ENCODE measurements at regions not wholly inside any gene's neighbourhood (a gene's known extent, or its start where the extent isn't known, plus 50 kb on each side); places are given as distances from the start of the nearest gene placed in this dataset.

- Mint-ChIP-seq H3K9me3 (peaks cover 0 to 18% (median 5%) of the 10 kb centered on the region in 9 donors), H3K27me3 (no peaks in the 10 kb centered on the region), H3K4me3 (no peak overlapping the region), H3K4me1 (no peaks in the 10 kb centered on the region), H3K36me3 (no peaks in the 10 kb centered on the region), H3K27ac (no peak overlapping the region)
- POLR2A ChIA-PET: no interaction called here
- ATAC-seq: no peak
- no peak for DNase-seq
Observed at GRCh38 chr2:122864728-122865127, 1109.3 kb downstream of the TSN start.

DNA sequence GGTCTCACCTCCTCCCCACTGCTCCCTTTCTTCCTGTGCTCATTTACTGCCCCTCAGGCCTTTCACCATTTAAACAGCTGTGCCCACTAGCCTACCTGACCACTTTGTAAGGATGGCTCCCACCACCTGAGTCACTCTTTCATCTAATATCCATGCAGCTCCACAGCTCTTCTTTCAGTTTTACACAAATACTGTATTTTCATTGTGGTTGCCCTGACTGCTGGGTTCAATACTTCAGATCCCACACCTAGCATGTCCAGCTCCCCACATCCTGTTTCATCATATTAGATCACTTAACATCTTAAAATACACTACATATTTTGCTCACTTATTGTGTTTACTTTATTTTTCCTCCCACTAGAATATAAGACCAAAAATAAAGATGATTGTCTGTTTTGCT, 1110.6 kb downstream of the TSN start:
- Mint-ChIP-seq H3K27ac (no peak overlapping the region), H3K27me3 (no peaks in the 10 kb centered on the region), H3K36me3 (no peaks in the 10 kb centered on the region), H3K4me1 (no peaks in the 10 kb centered on the region), H3K4me3 (no peak overlapping the region), H3K9me3 (peaks cover 0 to 24% (median 5%) of the 10 kb centered on the region in 9 donors)
- DNase-seq (no peak), ATAC-seq (no peak)
- POLR2A ChIA-PET: no interaction called here

DNA sequence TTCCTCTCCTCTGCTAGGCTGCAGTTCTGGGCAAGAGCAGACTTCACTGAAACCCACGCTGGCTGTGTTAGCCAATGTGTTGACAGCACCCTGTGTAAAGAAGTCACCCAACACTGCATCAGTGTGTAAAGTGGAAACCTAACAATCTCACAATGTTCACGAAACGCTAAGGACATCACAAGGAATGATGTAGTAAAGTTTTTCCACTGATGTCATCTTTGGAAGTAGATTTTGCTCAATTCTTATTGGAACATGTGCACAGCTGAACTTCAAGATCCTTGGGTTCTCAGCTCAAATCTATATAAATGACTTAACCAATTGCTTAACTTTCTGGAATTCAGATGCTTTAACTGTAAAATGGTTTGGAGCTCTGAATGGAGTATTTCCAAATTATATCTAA, 1112.5 kb downstream of the TSN start:
- H3K27me3 Mint-ChIP-seq: no peaks in the 10 kb centered on the region
- POLR2A ChIA-PET: no interaction called here
- H3K36me3 Mint-ChIP-seq: no peaks in the 10 kb centered on the region
- peaks cover 0 to 21% (median 5%) of the 10 kb centered on the region in 9 donors for H3K9me3 Mint-ChIP-seq
- no peak overlapping the region for H3K27ac Mint-ChIP-seq
- no peak overlapping the region for H3K4me3 Mint-ChIP-seq
- ATAC-seq (no peak), DNase-seq (no peak)
- H3K4me1 Mint-ChIP-seq: no peaks in the 10 kb centered on the region

GRCh38 chr2:122868646-122869275, 1113.3 kb downstream of the TSN start:
- ATAC-seq (no peak), DNase-seq (no peak)
- H3K27ac Mint-ChIP-seq: no peak overlapping the region
- no peaks in the 10 kb centered on the region for H3K36me3 Mint-ChIP-seq
- no peaks in the 10 kb centered on the region for H3K27me3 Mint-ChIP-seq
- H3K9me3 Mint-ChIP-seq: peaks cover 0 to 20% (median 5%) of the 10 kb centered on the region in 9 donors
- POLR2A ChIA-PET: no interaction called here
- H3K4me3 Mint-ChIP-seq: no peak overlapping the region
- H3K4me1 Mint-ChIP-seq: no peaks in the 10 kb centered on the region

DNA sequence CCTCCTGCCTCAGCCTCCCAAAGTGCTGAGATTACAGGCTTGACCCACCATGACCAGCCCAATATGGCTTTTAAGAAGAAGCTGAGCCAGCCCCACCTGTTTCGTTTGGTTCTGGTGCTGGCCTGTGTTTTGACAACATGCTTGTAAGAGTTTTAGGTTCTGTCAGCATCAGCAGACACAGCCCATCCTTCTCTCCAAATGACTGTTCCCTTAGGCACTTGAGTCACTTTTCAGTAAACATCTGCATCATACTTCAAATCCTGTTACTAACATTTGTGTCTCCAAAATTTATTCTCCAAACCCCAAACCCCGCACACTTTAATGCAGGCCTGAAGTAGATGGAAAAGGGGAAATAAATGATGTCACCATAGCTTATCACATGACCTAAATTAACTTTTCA, 1118.5 kb downstream of the TSN start:
- peaks cover 0 to 18% (median 4%) of the 10 kb centered on the region in 9 donors for H3K9me3 Mint-ChIP-seq
- H3K27me3 Mint-ChIP-seq: no peaks in the 10 kb centered on the region
- H3K27ac Mint-ChIP-seq: no peak overlapping the region
- H3K4me1 Mint-ChIP-seq: no peaks in the 10 kb centered on the region
- no peaks in the 10 kb centered on the region for H3K36me3 Mint-ChIP-seq
- no peak overlapping the region for H3K4me3 Mint-ChIP-seq
- POLR2A ChIA-PET: no interaction called here
- ATAC-seq (no peak), DNase-seq (no peak)

DNA sequence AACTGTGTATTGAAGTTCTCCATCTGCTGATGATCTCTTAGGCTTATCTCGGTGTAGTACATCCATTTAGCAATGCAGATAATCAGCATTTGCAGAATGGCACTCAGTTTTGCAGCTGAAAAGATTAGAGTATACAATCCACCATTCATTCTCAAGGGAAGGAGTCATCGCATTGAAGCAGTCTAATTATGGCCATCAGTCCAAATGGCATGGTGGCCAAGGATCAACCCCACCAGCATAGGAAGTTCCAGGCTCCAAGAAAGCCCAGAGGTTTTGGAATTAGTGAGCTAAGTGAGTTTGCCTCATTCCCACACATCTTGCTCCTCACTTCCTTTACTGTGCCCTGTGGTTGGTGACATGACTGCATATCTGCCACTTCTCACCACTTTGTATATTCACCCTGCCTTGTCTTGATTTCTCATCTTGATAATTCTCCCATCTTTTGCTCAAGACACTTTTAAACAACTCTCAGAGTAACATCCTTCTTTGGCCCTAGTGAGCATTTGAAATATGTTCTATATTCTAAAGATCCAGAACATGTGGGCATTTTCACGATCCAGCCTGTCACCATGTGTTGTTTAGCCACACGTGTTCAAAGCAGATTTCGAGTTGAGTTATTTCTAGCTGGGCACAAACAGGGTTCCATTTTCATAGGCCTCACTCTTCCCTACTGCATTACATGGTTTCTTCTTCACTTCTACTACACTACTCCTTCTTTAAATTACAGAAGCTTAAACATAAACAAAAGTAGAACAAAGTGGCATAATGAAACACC, 1119.8 kb downstream of the TSN start:
- no peak overlapping the region for H3K27ac Mint-ChIP-seq
- H3K9me3 Mint-ChIP-seq: peaks cover 0 to 12% (median 2%) of the 10 kb centered on the region in 9 donors
- H3K4me1 Mint-ChIP-seq: no peaks in the 10 kb centered on the region
- H3K4me3 Mint-ChIP-seq: no peak overlapping the region
- POLR2A ChIA-PET: no interaction called here
- no peaks in the 10 kb centered on the region for H3K36me3 Mint-ChIP-seq
- H3K27me3 Mint-ChIP-seq: no peaks in the 10 kb centered on the region
- no peak for ATAC-seq
- no peak for DNase-seq

DNA sequence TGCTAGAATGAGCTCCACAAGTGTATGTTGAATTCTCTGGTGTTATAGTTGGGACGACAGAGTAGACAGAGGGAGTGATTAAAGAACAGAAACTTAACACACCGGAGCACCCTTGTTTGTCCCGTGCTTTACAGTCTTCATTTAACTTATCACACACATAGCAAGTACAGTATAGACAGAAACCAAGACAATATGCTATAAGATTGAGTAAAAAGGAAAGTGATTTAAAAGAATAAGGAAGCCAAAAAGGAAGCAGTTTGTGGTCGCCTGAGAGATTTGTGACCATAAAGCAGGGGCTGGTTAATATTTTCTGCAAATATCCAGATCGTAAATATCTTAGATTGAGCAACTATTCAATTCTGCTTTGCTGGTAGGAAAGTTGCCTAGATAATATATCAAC, 1128.4 kb downstream of the TSN start:
- DNase-seq: no peak
- no peak overlapping the region for H3K4me3 Mint-ChIP-seq
- H3K9me3 Mint-ChIP-seq: peaks cover 0 to 4% (median 2%) of the 10 kb centered on the region in 9 donors
- H3K27ac Mint-ChIP-seq: no peak overlapping the region
- H3K36me3 Mint-ChIP-seq: no peaks in the 10 kb centered on the region
- no peak for ATAC-seq
- POLR2A ChIA-PET: no interaction called here
- H3K27me3 Mint-ChIP-seq: no peaks in the 10 kb centered on the region
- no peaks in the 10 kb centered on the region for H3K4me1 Mint-ChIP-seq

GRCh38 chr2:122884889-122885288, 1129.4 kb downstream of the TSN start:
- H3K9me3 Mint-ChIP-seq: peaks cover 0 to 4% (median 2%) of the 10 kb centered on the region in 9 donors
- H3K27ac Mint-ChIP-seq: no peak overlapping the region
- H3K36me3 Mint-ChIP-seq: no peaks in the 10 kb centered on the region
- no peaks in the 10 kb centered on the region for H3K4me1 Mint-ChIP-seq
- ATAC-seq (no peak), DNase-seq (no peak)
- H3K4me3 Mint-ChIP-seq: no peak overlapping the region
- POLR2A ChIA-PET: no interaction called here
- H3K27me3 Mint-ChIP-seq: no peaks in the 10 kb centered on the region

GRCh38 chr2:122885436-122885835, 1130.0 kb downstream of the TSN start:
- no peaks in the 10 kb centered on the region for H3K36me3 Mint-ChIP-seq
- H3K27ac Mint-ChIP-seq: no peak overlapping the region
- H3K27me3 Mint-ChIP-seq: no peaks in the 10 kb centered on the region
- no peak overlapping the region for H3K4me3 Mint-ChIP-seq
- H3K9me3 Mint-ChIP-seq: peaks cover 0 to 7% (median 4%) of the 10 kb centered on the region in 9 donors
- DNase-seq: no peak
- POLR2A ChIA-PET: no interaction called here
- no peak for ATAC-seq
- H3K4me1 Mint-ChIP-seq: no peaks in the 10 kb centered on the region

- Mint-ChIP-seq H3K9me3 (peaks cover 0 to 15% (median 5%) of the 10 kb centered on the region in 9 donors), H3K4me1 (no peaks in the 10 kb centered on the region), H3K27me3 (no peaks in the 10 kb centered on the region), H3K27ac (no peak overlapping the region), H3K4me3 (no peak overlapping the region), H3K36me3 (no peaks in the 10 kb centered on the region)
- ATAC-seq (no peak), DNase-seq (no peak)
- POLR2A ChIA-PET: no interaction called here
Observed at GRCh38 chr2:122886479-122887145, 1131.2 kb downstream of the TSN start.

- H3K4me3 Mint-ChIP-seq: no peak overlapping the region
- no peaks in the 10 kb centered on the region for H3K27me3 Mint-ChIP-seq
- no peaks in the 10 kb centered on the region for H3K4me1 Mint-ChIP-seq
- DNase-seq (no peak), ATAC-seq (no peak)
- POLR2A ChIA-PET: no interaction called here
- peaks cover 3 to 31% (median 7%) of the 10 kb centered on the region in 9 donors for H3K9me3 Mint-ChIP-seq
- H3K36me3 Mint-ChIP-seq: no peaks in the 10 kb centered on the region
- no peak overlapping the region for H3K27ac Mint-ChIP-seq
Observed at GRCh38 chr2:122899614-122900013, 1125.5 kb upstream of the CNTNAP5 start.

GRCh38 chr2:122905431-122905830, 1119.7 kb upstream of the CNTNAP5 start:
- POLR2A ChIA-PET: no interaction called here
- Mint-ChIP-seq H3K27ac (no peak overlapping the region), H3K9me3 (peaks cover 0 to 17% (median 2%) of the 10 kb centered on the region in 9 donors), H3K36me3 (no peaks in the 10 kb centered on the region), H3K27me3 (no peaks in the 10 kb centered on the region), H3K4me1 (no peaks in the 10 kb centered on the region), H3K4me3 (no peak overlapping the region)
- DNase-seq: no peak
- ATAC-seq: no peak

DNA sequence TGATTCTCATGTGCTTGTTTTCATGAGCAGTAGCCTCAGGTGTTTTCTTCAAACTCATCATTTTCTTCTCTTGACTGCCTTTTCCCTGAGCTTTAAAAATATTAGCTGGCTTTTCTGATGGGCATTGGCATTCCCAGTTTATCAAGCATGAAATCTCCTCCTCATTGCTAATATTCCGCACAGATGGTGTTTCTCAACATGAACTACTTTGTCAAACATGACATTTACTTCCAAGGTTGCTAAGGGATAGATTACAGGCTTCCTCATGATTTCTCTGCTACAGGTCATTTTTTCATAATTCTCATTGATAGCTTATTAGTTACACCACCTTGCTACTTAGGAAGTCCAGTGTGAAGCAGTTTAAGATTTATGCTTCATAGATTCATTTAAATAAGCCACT, 1116.9 kb upstream of the CNTNAP5 start:
- peaks cover 0 to 3% (median 0%) of the 10 kb centered on the region in 3 donors for H3K36me3 Mint-ChIP-seq
- no peaks in the 10 kb centered on the region for H3K27me3 Mint-ChIP-seq
- H3K27ac Mint-ChIP-seq: no peak overlapping the region
- no peaks in the 10 kb centered on the region for H3K4me1 Mint-ChIP-seq
- no peak for DNase-seq
- H3K9me3 Mint-ChIP-seq: peaks cover 0 to 19% (median 3%) of the 10 kb centered on the region in 9 donors
- POLR2A ChIA-PET: no interaction called here
- no peak for ATAC-seq
- H3K4me3 Mint-ChIP-seq: no peak overlapping the region
